Type B pancreatic cell (in vitro differentiated cells): ENCODE measurements at regions not wholly inside any gene's neighbourhood (a gene's known extent, or its start where the extent isn't known, plus 50 kb on each side); places are given as distances from the start of the nearest gene placed in this dataset.

Source experiments
- DNase-seq: peaks from one replicate; pipeline ENCODE4 v3.0.0; 2021; ENCODE audit warnings: mixed read lengths; ENCODE audit not compliant: unreplicated experiment; ENCODE audit errors: extremely low spot score
- H3K27ac Mint-ChIP-seq: 2 replicates; pipeline ENCODE4 v1.8.0; 2021; ENCODE audit warnings: mild to moderate bottlenecking, mixed read lengths
- H3K27me3 Mint-ChIP-seq: 2 replicates; pipeline ENCODE4 v1.8.0; 2021; ENCODE audit warnings: mixed read lengths
- H3K36me3 Mint-ChIP-seq: 2 replicates; pipeline ENCODE4 v1.8.0; 2021; ENCODE audit warnings: mixed read lengths
- H3K4me1 Mint-ChIP-seq: one replicate; pipeline ENCODE4 v1.8.0; 2021; ENCODE audit warnings: mixed read lengths; ENCODE audit not compliant: unreplicated experiment
- H3K4me3 Mint-ChIP-seq: 2 replicates; pipeline ENCODE4 v1.8.0; 2021; ENCODE audit warnings: mild to moderate bottlenecking, mixed read lengths
- H3K9me3 Mint-ChIP-seq: 2 replicates; pipeline ENCODE4 v1.8.0; 2021; ENCODE audit warnings: mixed read lengths
- TF ChIP-seq, protein P1 (sequence below): fragments of 200-600 bp; sonication (generic); conservative IDR thresholded peaks from 2 replicates; pipeline ENCODE4 v1.5.0; 2021; ENCODE audit warnings: antibody characterized with exemption, mild to moderate bottlenecking

DNA sequence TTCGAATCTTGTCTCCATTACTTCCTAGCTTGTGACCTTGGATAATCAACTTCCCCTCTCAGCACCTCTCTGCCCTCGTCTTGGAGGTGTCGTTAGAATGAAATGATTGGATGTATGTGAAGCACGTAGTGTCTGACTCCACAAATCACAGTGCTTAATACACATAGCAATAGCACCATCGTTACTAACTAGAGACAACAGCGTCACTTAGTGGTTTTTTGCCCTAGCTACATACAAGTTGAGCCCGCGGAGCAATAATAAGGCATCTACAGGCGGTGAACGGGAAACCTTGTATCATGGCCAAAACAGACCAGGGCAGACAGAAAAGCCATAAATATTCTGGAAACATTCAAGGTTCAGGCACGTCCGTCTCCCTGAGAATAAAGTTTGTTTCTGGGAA, 154.9 kb downstream of the ASCL4 start:
- Mint-ChIP-seq H3K4me3 (no peak overlapping the region), H3K27me3 (peaks cover 51% of the 10 kb centered on the region), H3K27ac (no peak overlapping the region), H3K9me3 (no peaks in the 10 kb centered on the region), H3K4me1 (peaks cover 6% of the 10 kb centered on the region), H3K36me3 (no peaks in the 10 kb centered on the region)
- TF ChIP-seq, protein P1, sequence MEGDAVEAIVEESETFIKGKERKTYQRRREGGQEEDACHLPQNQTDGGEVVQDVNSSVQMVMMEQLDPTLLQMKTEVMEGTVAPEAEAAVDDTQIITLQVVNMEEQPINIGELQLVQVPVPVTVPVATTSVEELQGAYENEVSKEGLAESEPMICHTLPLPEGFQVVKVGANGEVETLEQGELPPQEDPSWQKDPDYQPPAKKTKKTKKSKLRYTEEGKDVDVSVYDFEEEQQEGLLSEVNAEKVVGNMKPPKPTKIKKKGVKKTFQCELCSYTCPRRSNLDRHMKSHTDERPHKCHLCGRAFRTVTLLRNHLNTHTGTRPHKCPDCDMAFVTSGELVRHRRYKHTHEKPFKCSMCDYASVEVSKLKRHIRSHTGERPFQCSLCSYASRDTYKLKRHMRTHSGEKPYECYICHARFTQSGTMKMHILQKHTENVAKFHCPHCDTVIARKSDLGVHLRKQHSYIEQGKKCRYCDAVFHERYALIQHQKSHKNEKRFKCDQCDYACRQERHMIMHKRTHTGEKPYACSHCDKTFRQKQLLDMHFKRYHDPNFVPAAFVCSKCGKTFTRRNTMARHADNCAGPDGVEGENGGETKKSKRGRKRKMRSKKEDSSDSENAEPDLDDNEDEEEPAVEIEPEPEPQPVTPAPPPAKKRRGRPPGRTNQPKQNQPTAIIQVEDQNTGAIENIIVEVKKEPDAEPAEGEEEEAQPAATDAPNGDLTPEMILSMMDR = peak; percentile 62
- no peak for DNase-seq

DNA sequence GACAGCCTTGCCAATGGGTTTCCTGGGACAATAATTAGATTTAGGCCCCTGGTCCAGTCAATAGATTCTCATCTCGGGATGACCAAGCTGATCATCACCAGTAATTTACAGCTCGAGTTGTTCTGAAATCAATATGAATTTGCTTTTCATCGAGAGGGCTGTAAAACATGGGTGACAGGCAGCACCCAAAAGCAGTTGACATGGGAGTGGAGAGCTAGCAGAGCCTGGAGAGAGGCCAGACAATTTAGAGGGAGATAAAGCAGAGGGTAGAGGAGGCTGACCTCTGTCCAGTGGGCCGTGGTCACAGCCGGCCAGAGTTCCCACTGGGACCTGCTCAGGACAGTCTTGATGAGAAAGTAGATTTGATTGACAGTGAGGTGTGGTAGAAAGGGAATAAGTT, 157.3 kb downstream of the ASCL4 start:
- TF ChIP-seq, protein P1 = no peak
- peaks cover 67% of the 10 kb centered on the region for H3K27me3 Mint-ChIP-seq

DNA sequence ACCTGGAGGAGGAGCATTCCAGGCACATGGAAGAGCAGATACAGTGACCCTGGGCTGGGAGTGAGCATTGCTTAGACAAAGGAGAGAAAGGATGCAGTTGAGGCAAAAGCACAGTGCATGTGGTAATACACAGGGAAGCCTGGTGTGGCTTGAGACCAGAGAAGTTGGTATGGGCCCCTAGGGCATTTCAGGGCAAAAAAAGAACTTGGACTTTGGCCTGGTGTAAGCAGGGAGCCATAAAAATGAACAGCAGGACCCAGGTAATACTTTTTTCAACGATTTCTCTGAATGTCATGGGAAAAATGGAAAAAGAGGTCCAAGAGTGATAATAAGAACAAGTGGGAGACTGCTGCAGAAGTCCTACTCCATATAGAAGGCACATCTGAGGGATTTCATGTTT, 163.9 kb downstream of the ASCL4 start:
- Mint-ChIP-seq H3K9me3 (no peaks in the 10 kb centered on the region), H3K4me3 (no peak overlapping the region), H3K27me3 (peaks cover 55% of the 10 kb centered on the region), H3K36me3 (no peaks in the 10 kb centered on the region), H3K27ac (no peak overlapping the region), H3K4me1 (no peaks in the 10 kb centered on the region)
- TF ChIP-seq, protein P1 = no peak
- DNase-seq = no peak

More for the DNA sequence above, 157.3 kb downstream of the ASCL4 start:
- Mint-ChIP-seq H3K4me3 (no peak overlapping the region), H3K36me3 (no peaks in the 10 kb centered on the region), H3K4me1 (peaks cover 6% of the 10 kb centered on the region), H3K9me3 (no peaks in the 10 kb centered on the region), H3K27ac (no peak overlapping the region)
- no peak for DNase-seq

DNA sequence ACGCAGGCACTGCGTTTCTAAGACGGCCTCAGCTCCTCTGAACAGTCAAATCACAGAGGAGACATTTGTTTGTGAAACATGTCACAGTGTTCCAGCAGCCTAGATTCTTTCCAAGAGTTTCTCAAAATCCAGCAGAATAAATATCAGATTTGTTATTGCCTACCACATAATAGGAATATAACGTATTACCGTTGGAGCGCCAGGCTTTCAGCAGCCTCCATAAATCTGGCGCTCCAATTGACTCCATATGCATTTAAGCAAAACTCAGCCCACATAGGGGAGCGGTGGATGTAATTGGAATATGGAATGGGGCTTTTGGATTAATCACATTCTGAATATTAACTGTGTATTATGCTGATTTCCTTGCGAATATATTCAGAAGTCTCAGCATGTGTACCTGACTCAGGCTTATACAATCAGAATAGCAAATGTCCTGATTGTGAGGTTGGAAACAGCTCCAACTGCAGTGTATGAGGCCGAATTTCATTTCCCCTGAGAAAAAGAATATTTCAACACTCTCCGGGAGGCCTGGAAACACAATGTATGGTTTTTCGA, 174.0 kb downstream of the ASCL4 start:
- peaks cover 45% of the 10 kb centered on the region for H3K27me3 Mint-ChIP-seq

DNA sequence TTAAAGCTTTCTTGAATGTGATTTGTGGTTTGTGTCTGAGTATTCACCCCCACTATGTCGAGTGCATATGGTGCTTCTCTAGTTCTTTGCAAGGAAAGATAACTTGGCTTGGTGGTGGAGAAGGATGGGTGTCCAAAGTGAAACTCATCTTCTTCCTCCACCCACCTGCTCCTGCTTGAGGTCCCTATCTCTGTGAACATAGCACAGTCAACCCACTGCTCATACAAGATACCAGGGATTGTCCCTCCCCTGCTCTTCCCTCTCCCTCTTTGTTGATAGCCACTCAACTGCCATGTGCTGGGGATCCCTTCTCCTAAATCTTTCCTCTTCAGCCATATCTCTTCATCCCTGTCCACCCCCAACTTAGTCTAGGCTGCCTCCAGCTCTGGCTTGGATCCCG, 176.5 kb downstream of the ASCL4 start:
- Mint-ChIP-seq H3K27me3 (peaks cover 47% of the 10 kb centered on the region), H3K9me3 (no peaks in the 10 kb centered on the region), H3K27ac (no peak overlapping the region), H3K4me1 (no peaks in the 10 kb centered on the region), H3K4me3 (no peak overlapping the region), H3K36me3 (no peaks in the 10 kb centered on the region)
- TF ChIP-seq, protein P1 = no peak
- no peak for DNase-seq

More for the DNA sequence above, 174.0 kb downstream of the ASCL4 start:
- no peak for DNase-seq
- Mint-ChIP-seq H3K27ac (no peak overlapping the region), H3K4me1 (no peaks in the 10 kb centered on the region), H3K9me3 (no peaks in the 10 kb centered on the region), H3K36me3 (no peaks in the 10 kb centered on the region), H3K4me3 (no peak overlapping the region)
- TF ChIP-seq, protein P1 = no peak
